SK-N-SH treated with all-trans-retinoic acid at 6 μM for 48 hours (cell line): ENCODE measurements at regions not wholly inside any gene's neighbourhood (a gene's known extent, or its start where the extent isn't known, plus 50 kb on each side); places are given as distances from the start of the nearest gene placed in this dataset.

Experiments used
- ARNTL ChIP-seq: fragments of 450-650 bp; formaldehyde crosslinking; IDR thresholded peaks from 2 replicates; pipeline ENCODE4 v1.5.0; 2020; ENCODE audit warnings: low read depth, mild to moderate bottlenecking, moderate library complexity, borderline replicate concordance
- PATZ1 ChIP-seq: fragments of 250-450 bp; sonication (Bioruptor Pico); IDR thresholded peaks from 2 replicates; pipeline ENCODE4 v1.8.0; 2020; ENCODE audit warnings: mild to moderate bottlenecking, moderate library complexity, borderline replicate concordance
- ZNF70 ChIP-seq: fragments of 450-650 bp; formaldehyde crosslinking; IDR thresholded peaks from 2 replicates; pipeline ENCODE4 v1.5.0; 2020; ENCODE audit warnings: mild to moderate bottlenecking, moderate library complexity

- TF ChIP-seq ARNTL (CRISPR knock-in tag) (no peak), PATZ1 (no peak), ZNF70 (no peak)
These were observed 111.7 kb upstream of the PDHA2 start for GRCh38 chr4:95728145-95728544.
